ENCODE measurements at regions not wholly inside any gene's neighbourhood (a gene's known extent, or its start where the extent isn't known, plus 50 kb on each side); places are given as distances from the start of the nearest gene placed in this dataset.
"Not testable (repeated sequence)": the region's sequence is repeated elsewhere in the genome, so short reads cannot be mapped to it uniquely, and the experiment has no call there.

DNA sequence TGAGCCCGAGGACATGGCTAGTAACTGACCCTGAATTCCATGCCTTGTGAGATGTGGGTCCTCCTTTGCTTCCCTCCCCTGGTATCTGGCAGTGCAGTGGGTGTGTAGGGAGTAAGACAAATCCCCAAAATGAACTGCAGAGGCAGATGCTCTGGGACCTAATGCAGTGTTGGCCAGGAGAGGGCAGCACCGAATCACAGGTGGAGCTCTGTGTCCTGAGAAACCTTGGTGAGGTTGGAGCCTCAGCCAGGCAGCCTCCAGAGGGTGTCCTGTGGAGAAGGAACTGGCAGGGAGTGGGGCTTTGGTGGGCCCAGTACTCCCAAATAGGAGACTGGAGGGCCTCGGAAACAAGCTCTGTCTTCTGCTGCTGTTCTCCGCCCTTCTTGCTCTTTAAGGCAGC lies 209.9 kb downstream of the CCNG2 start:
- TF ChIP-seq, protein P1, sequence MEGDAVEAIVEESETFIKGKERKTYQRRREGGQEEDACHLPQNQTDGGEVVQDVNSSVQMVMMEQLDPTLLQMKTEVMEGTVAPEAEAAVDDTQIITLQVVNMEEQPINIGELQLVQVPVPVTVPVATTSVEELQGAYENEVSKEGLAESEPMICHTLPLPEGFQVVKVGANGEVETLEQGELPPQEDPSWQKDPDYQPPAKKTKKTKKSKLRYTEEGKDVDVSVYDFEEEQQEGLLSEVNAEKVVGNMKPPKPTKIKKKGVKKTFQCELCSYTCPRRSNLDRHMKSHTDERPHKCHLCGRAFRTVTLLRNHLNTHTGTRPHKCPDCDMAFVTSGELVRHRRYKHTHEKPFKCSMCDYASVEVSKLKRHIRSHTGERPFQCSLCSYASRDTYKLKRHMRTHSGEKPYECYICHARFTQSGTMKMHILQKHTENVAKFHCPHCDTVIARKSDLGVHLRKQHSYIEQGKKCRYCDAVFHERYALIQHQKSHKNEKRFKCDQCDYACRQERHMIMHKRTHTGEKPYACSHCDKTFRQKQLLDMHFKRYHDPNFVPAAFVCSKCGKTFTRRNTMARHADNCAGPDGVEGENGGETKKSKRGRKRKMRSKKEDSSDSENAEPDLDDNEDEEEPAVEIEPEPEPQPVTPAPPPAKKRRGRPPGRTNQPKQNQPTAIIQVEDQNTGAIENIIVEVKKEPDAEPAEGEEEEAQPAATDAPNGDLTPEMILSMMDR (IDR thresholded peaks at IDR 0.05; ENCODE audit: insufficient read depth, low read length), result not testable (repeated sequence)
- TF ChIP-seq GABPA (IDR thresholded peaks at IDR 0.05; ENCODE audit: low read depth); POLR2AphosphoS5 (IDR thresholded peaks at IDR 0.05; ENCODE audit: low read depth); SPI1 (IDR thresholded peaks at IDR 0.05; ENCODE audit: borderline replicate concordance, low read depth): not testable (repeated sequence)
- TF ChIP-seq, protein P2, sequence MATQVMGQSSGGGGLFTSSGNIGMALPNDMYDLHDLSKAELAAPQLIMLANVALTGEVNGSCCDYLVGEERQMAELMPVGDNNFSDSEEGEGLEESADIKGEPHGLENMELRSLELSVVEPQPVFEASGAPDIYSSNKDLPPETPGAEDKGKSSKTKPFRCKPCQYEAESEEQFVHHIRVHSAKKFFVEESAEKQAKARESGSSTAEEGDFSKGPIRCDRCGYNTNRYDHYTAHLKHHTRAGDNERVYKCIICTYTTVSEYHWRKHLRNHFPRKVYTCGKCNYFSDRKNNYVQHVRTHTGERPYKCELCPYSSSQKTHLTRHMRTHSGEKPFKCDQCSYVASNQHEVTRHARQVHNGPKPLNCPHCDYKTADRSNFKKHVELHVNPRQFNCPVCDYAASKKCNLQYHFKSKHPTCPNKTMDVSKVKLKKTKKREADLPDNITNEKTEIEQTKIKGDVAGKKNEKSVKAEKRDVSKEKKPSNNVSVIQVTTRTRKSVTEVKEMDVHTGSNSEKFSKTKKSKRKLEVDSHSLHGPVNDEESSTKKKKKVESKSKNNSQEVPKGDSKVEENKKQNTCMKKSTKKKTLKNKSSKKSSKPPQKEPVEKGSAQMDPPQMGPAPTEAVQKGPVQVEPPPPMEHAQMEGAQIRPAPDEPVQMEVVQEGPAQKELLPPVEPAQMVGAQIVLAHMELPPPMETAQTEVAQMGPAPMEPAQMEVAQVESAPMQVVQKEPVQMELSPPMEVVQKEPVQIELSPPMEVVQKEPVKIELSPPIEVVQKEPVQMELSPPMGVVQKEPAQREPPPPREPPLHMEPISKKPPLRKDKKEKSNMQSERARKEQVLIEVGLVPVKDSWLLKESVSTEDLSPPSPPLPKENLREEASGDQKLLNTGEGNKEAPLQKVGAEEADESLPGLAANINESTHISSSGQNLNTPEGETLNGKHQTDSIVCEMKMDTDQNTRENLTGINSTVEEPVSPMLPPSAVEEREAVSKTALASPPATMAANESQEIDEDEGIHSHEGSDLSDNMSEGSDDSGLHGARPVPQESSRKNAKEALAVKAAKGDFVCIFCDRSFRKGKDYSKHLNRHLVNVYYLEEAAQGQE (IDR thresholded peaks at IDR 0.05; ENCODE audit: insufficient replicate concordance, low read depth), result not testable (repeated sequence)
